LNCaP clone FGC (cell line): ENCODE measurements at regions not wholly inside any gene's neighbourhood (a gene's known extent, or its start where the extent isn't known, plus 50 kb on each side); places are given as distances from the start of the nearest gene placed in this dataset.

ENCODE experiments used
- DNase-seq: peaks from one replicate; pipeline ENCODE4 v3.0.0-alpha.2; 2011; ENCODE audit warnings: low read depth
- H3K4me3 ChIP-seq: 2 replicates; pipeline ENCODE4 v1.5.1; 2011; ENCODE audit warnings: mild to moderate bottlenecking, low read depth, low read length, control low read depth
- TF ChIP-seq, protein P1 (sequence below): IDR thresholded peaks from 2 replicates; pipeline ENCODE4 v1.5.1; 2012; ENCODE audit warnings: mild to moderate bottlenecking; ENCODE audit not compliant: control insufficient read depth, insufficient read depth; ENCODE audit errors: extremely low read depth

DNA sequence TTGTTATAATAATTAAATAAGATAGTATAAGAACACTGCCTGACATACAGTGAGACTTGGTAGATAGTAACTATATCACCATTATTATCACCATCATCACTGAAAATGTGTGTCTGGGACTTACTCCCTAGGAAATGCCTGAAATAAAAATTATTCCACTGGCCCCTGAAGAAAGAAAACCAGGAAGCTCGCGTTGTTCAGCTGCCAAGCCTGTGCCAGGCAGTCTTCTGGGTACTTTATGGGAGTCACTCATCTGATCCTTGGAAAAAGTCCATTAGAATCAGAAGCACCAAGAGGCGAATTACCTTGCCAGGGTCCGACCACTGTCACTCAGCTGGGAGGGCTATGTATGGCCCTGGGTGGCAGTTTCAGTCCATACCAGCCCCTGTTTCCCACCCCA is 220.3 kb upstream of the TPM1 start:
- H3K4me3 ChIP-seq, result no peak overlapping the region
- TF ChIP-seq, protein P1, sequence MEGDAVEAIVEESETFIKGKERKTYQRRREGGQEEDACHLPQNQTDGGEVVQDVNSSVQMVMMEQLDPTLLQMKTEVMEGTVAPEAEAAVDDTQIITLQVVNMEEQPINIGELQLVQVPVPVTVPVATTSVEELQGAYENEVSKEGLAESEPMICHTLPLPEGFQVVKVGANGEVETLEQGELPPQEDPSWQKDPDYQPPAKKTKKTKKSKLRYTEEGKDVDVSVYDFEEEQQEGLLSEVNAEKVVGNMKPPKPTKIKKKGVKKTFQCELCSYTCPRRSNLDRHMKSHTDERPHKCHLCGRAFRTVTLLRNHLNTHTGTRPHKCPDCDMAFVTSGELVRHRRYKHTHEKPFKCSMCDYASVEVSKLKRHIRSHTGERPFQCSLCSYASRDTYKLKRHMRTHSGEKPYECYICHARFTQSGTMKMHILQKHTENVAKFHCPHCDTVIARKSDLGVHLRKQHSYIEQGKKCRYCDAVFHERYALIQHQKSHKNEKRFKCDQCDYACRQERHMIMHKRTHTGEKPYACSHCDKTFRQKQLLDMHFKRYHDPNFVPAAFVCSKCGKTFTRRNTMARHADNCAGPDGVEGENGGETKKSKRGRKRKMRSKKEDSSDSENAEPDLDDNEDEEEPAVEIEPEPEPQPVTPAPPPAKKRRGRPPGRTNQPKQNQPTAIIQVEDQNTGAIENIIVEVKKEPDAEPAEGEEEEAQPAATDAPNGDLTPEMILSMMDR, result no peak
- no peak for DNase-seq

DNA sequence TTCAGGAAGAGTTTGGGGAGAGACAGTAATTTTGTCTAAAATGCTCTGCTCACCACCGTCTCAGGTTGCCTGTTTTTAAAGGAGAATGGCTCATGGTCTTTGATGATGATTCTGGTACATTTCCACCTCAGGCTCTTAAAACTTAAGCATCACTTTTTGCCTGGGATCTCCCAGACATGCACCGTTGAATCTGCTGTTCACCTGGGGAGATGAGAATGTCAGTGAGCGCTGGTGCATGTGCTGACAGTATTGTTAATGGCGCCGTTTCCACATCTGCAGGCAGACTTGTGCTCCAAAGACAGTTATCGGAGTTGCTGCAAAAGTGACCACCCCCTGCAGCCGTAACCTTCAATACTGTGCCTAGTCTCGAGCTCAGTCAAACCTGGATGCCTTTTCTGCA is 219.0 kb upstream of the TPM1 start:
- DNase-seq, result no peak
- TF ChIP-seq, protein P1, result no peak
- no peak overlapping the region for H3K4me3 ChIP-seq

DNA sequence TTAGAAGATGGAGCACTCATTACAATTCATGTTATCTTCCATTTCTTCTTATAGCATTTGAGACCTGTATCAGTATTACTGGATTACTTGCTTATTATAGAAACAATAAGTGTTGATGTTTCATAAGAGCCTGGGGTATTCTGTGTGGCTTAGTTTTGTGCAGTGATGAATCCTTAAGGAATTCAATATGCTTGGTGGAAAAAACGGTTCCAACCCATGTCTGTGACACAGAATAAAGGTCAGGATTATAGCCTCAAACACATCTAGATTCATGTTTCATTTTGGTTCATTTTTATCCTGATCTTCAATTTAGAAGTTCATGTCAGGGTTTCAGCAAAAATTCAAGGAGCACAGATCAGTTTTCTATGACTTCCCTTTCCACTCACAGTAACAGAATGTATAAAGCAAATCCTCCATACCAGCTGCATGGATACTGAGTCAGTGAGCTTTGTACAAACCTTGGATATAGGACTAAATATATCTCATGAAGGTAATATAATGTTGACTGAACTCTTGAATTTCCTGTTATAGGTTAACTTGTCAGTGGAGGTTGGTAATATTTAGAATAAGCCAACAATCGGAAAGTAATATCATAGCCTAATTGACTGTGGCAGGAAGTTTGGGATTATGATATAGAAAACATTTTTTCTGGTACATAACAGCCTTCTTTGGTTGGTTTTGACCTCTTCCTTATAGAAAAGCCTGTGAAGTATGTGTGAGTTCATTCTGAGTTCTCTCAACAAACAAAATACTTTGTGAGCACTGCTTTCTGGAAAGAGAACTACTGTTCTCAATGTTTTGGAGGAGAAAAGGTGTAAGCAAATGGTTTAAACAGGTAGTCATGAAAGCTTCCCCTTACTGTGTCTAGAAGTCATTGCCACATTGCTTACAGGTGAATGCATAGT is 218.2 kb upstream of the TPM1 start:
- no peak for DNase-seq
- TF ChIP-seq, protein P1, result no peak
- H3K4me3 ChIP-seq, result no peak overlapping the region

DNA sequence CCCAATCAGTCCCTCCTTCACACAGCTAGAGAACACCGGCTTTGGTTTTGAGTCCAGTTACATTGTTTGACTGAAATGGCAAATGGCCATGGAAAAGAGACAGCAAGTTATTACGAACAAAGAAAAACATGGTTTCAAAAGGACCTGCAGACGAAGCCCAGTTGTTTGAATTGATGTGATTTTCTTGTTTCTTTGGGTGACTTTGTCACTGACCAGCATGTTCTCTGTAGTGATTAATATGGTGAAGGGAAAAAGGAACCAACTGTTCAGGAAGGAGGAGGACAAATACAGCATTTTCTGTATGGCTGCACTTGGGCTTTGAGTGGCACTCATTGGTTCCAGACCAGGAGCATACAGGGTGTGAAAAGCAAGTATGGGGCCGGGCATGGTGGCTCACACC is 217.4 kb upstream of the TPM1 start:
- no peak overlapping the region for H3K4me3 ChIP-seq
- DNase-seq, result no peak
- TF ChIP-seq, protein P1, result no peak

DNA sequence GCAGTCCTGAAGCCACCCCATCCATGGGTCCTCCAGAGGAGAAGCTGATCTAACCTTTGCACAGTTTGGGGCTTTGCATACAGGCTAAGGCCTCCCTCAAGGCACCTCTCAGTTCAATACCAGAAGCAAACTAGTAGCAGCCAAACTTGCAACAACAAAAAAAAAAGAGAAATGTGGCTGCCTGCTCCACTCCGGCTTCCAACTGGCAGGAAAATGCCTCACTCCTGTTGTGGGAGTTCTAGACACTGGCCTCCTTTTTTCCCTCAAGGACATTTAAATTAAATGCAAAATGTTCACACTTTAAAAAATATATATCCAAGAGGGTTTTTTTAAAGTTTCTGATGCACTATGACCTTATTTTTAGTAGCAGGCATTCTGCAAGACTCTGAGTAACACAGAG is 216.0 kb upstream of the TPM1 start:
- no peak for DNase-seq
- TF ChIP-seq, protein P1, result no peak
- H3K4me3 ChIP-seq, result no peak overlapping the region

DNA sequence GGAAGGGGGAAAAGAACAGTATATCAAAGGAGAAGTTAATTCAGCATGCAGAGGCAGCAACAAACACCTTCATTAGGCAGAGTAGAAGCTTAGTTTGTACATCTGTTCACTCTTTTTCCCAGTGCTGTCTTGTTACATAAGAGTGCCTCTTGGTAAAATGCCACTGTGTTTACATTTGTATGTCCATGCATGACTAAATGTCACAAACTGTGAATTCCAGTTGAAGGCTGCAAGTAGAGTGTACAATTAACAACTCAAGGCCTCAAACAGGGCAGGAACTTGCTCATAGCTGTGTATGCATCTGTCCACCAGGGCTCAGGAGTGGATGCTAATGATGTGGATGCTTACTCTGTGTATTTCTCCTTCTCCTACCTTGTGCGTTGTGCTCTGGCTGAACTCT is 214.2 kb upstream of the TPM1 start:
- TF ChIP-seq, protein P1, result no peak
- DNase-seq, result no peak
- H3K4me3 ChIP-seq, result no peak overlapping the region

DNA sequence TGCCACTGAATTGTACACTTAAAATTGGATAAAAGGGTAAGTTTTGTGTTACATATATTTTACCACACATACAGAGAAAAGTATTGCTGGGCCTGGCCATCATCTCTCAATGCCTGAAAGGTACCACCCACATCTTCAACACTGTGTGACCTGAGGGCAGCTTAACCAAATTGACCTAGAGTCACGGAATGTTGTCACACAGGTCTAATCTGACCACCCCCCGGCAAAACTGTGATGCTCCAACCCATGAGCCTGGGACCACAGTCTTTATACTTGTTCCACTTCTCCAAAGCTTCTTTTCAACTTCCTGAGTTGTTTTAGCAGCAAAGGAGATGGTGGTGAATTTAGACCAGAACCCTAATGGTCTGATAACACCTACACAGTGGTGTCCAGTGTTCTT is 210.3 kb upstream of the TPM1 start:
- no peak overlapping the region for H3K4me3 ChIP-seq
- TF ChIP-seq, protein P1, result no peak
- DNase-seq, result no peak
